ENCODE measurements at regions not wholly inside any gene's neighbourhood (a gene's known extent, or its start where the extent isn't known, plus 50 kb on each side); places are given as distances from the start of the nearest gene placed in this dataset.

DNA sequence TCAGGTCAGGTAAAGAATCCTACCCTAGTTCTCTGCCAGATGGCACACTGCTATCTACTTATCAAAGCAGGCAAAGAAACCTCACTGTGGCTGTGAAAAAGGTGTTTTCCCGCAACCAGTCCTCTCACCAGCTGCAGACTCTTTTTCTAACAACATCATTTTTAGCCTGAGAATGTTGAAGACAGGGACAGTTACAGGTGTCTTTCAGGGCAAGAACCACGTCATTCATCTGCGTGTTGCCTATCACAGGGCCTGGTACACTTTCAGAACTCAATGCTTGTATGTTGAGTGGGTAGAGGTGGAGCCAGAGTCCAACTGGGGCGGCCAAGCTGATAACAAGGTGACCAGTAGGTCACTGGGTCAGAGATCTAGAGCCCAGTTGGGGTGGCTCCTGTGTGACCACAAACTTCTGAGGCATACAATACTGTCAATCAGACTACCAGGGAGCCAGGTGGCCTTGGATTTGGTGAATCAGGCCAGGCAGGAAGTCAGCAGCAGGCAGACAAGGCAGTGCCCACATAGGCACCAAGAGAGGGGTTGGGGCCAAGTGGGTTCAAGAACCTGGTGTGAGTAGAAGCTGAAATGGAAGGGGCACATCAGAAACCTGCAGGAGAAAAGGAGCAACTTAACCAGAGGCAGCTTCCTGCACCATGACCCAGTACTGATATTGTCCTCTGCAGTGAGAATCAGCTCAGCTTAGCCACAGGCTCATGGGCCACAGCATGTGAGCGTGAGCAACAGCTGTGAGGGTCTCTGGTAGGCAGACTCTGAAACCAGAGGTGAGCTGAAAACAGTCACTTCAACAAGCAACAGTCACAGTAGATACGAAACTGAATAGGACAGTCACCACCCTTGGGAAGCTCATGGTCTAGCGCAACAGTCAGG is 123.6 kb downstream of the DTL start:
- no peak for DNase-seq
- no peaks in the 10 kb centered on the region for H3K36me3 ChIP-seq (replicated peaks in 1 of 2; ENCODE audit: control insufficient read depth in 1 of 2, insufficient read depth in 2 of 2, low read length in 1 of 2)
- H3K27ac ChIP-seq (ENCODE audit: low read depth in 2 of 2, low read length in 1 of 2) = no peak overlapping the region
- CTCF ChIA-PET = interaction anchor here (0.8 kb wide), 1 partner anchor 89 kb away, joined by 3 read pairs; no protein-coding TSS in a partner anchor
- no peaks in the 10 kb centered on the region for H3K9me2 ChIP-seq
- POLR2A ChIA-PET = no interaction called here
- H3F3A ChIP-seq (replicated peaks; ENCODE audit: insufficient read depth) = peaks cover 4% of the 10 kb centered on the region
- no peak overlapping the region for H3K4me3 ChIP-seq (ENCODE audit: low read depth in 2 of 2, low read length in 1 of 2)
- peaks cover 6 to 11% of the 10 kb centered on the region in 2 experiments; a peak in 1 of 4 replicates for H3K4me1 ChIP-seq (ENCODE audit: control insufficient read depth in 1 of 2, insufficient read depth in 2 of 2, low read depth in 1 of 2, low read length in 1 of 2)
- no peak overlapping the region for H3K4me2 ChIP-seq
- 95% methylated on average over 7 of the region's 7 CpGs for WGBS (ENCODE audit: low lambda C conversion rate)
- no peaks in the 10 kb centered on the region for H4K20me1 ChIP-seq (ENCODE audit: insufficient read depth)
- H3K27me3 ChIP-seq (ENCODE audit: insufficient read depth) = no peaks in the 10 kb centered on the region
- no peaks in the 10 kb centered on the region for H3K9me3 ChIP-seq
- TF ChIP-seq NFIC (IDR thresholded peaks at IDR 0.05; ENCODE audit: borderline replicate concordance) = no peak
- TF ChIP-seq CHD2 (IDR thresholded peaks at IDR 0.05; ENCODE audit: low read length, partially characterized antibody) = no peak
- no peak for TF ChIP-seq JUND (IDR thresholded peaks at IDR 0.05)
- TF ChIP-seq ELF1 (IDR thresholded peaks at IDR 0.05) = no peak
- TF ChIP-seq NRF1 (IDR thresholded peaks at IDR 0.05; ENCODE audit: low read depth, low read length) = no peak
- TF ChIP-seq FOSL2 (IDR thresholded peaks at IDR 0.05; ENCODE audit: borderline replicate concordance, low read depth) = no peak
- no peak for TF ChIP-seq RXRA (IDR thresholded peaks at IDR 0.05; ENCODE audit: borderline replicate concordance, low read depth)
- TF ChIP-seq SMC3 (IDR thresholded peaks at IDR 0.05; ENCODE audit: low read depth, low read length) = no peak
- TF ChIP-seq EZH2phosphoT487 (IDR thresholded peaks at IDR 0.05; ENCODE audit: borderline replicate concordance, low read depth) = no peak
- no peak for TF ChIP-seq MEF2A (IDR thresholded peaks at IDR 0.05; ENCODE audit: borderline replicate concordance, low read depth)
- TF ChIP-seq EP300 (IDR thresholded peaks at IDR 0.05; ENCODE audit: borderline replicate concordance in 1 of 2, low read depth in 1 of 2, low read length in 1 of 2) = no peak
- no peak for TF ChIP-seq POLR2AphosphoS5 (IDR thresholded peaks at IDR 0.05; ENCODE audit: low read depth, low read length)
- H3K79me2 ChIP-seq (ENCODE audit: insufficient read depth) = no peaks in the 10 kb centered on the region
- H2AFZ ChIP-seq (ENCODE audit: low read depth) = no peak overlapping the region
- no peak overlapping the region for H3K9ac ChIP-seq

DNA sequence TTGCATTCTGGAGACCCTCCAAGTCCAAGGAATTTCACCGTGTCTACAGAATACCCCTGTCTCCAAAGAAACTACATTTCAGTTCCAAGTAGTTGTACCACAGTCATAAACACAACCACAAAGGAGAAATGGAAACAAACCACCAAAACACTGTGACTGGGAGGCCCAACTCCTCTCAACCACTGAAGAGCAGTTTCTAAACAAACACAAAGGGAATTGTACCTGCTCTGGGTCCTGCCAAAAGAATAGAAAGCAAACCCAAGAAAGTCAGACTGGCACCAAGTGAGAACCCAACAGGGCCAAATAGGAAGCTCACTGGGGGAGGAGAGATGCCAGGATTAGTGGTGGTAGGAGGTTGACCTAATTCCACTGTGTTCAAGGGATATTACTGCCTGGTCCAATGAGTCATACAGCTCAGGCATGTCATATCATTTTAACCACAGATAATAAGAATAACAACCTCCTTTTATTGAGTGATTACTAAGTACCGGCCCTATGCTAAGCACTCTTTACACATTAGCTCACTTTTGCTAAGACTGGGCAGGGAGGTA is 123.9 kb upstream of the PPP2R5A start:
- Histone ChIP-seq H3K4me3 (ENCODE audit: low read depth in 2 of 2, low read length in 1 of 2) (no peak overlapping the region), H4K20me1 (ENCODE audit: insufficient read depth) (no peaks in the 10 kb centered on the region), H3K79me2 (ENCODE audit: insufficient read depth) (no peaks in the 10 kb centered on the region), H3K9ac (no peak overlapping the region), H3K27ac (ENCODE audit: low read depth in 2 of 2, low read length in 1 of 2) (peak overlapping the region in 1 of 2 experiments; percentile 49; a peak in 2 of 4 replicates), H3F3A (replicated peaks; ENCODE audit: insufficient read depth) (peaks cover 4% of the 10 kb centered on the region), H3K36me3 (replicated peaks in 1 of 2; ENCODE audit: control insufficient read depth in 1 of 2, insufficient read depth in 2 of 2, low read length in 1 of 2) (no peaks in the 10 kb centered on the region), H3K27me3 (ENCODE audit: insufficient read depth) (no peaks in the 10 kb centered on the region), H3K9me3 (no peaks in the 10 kb centered on the region), H3K9me2 (no peaks in the 10 kb centered on the region), H3K4me2 (peak overlapping the region; percentile 22; the same call in 1 of the 2 replicates), H3K4me1 (ENCODE audit: control insufficient read depth in 1 of 2, insufficient read depth in 2 of 2, low read depth in 1 of 2, low read length in 1 of 2) (peaks cover 6 to 11% of the 10 kb centered on the region in 2 experiments; a peak in 1 of 4 replicates), H2AFZ (ENCODE audit: low read depth) (no peak overlapping the region)
- no peak for DNase-seq
- ChIA-PET POLR2A (no interaction called here), CTCF (interaction anchor here (2.0 kb wide), 1 partner anchor 8 kb away, joined by 6 read pairs; no protein-coding TSS in a partner anchor)
- whole genome bisulfite sequencing (ENCODE audit: low lambda C conversion rate) = 50% methylated on average over 2 of the region's 2 CpGs
- TF ChIP-seq ELF1 (IDR thresholded peaks at IDR 0.05) (no peak), ZBTB33 (IDR thresholded peaks at IDR 0.05; ENCODE audit: borderline replicate concordance, low read depth) (no peak), TAF1 (IDR thresholded peaks at IDR 0.05; ENCODE audit: borderline replicate concordance, low read depth, low read length) (no peak), FOSL2 (IDR thresholded peaks at IDR 0.05; ENCODE audit: borderline replicate concordance, low read depth) (peak; percentile 73; the same call in 1 of the 2 replicates), RCOR1 (IDR thresholded peaks at IDR 0.05; ENCODE audit: low read length) (no peak)
- TF ChIP-seq, protein P1, sequence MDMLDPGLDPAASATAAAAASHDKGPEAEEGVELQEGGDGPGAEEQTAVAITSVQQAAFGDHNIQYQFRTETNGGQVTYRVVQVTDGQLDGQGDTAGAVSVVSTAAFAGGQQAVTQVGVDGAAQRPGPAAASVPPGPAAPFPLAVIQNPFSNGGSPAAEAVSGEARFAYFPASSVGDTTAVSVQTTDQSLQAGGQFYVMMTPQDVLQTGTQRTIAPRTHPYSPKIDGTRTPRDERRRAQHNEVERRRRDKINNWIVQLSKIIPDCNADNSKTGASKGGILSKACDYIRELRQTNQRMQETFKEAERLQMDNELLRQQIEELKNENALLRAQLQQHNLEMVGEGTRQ (IDR thresholded peaks at IDR 0.05; ENCODE audit: borderline replicate concordance, low read depth, low read length) = no peak
- TF ChIP-seq, protein P2, sequence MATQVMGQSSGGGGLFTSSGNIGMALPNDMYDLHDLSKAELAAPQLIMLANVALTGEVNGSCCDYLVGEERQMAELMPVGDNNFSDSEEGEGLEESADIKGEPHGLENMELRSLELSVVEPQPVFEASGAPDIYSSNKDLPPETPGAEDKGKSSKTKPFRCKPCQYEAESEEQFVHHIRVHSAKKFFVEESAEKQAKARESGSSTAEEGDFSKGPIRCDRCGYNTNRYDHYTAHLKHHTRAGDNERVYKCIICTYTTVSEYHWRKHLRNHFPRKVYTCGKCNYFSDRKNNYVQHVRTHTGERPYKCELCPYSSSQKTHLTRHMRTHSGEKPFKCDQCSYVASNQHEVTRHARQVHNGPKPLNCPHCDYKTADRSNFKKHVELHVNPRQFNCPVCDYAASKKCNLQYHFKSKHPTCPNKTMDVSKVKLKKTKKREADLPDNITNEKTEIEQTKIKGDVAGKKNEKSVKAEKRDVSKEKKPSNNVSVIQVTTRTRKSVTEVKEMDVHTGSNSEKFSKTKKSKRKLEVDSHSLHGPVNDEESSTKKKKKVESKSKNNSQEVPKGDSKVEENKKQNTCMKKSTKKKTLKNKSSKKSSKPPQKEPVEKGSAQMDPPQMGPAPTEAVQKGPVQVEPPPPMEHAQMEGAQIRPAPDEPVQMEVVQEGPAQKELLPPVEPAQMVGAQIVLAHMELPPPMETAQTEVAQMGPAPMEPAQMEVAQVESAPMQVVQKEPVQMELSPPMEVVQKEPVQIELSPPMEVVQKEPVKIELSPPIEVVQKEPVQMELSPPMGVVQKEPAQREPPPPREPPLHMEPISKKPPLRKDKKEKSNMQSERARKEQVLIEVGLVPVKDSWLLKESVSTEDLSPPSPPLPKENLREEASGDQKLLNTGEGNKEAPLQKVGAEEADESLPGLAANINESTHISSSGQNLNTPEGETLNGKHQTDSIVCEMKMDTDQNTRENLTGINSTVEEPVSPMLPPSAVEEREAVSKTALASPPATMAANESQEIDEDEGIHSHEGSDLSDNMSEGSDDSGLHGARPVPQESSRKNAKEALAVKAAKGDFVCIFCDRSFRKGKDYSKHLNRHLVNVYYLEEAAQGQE (IDR thresholded peaks at IDR 0.05; ENCODE audit: low read depth, low read length) = no peak
- TF ChIP-seq, protein P3, sequence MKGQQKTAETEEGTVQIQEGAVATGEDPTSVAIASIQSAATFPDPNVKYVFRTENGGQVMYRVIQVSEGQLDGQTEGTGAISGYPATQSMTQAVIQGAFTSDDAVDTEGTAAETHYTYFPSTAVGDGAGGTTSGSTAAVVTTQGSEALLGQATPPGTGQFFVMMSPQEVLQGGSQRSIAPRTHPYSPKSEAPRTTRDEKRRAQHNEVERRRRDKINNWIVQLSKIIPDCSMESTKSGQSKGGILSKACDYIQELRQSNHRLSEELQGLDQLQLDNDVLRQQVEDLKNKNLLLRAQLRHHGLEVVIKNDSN (IDR thresholded peaks at IDR 0.05; ENCODE audit: borderline replicate concordance, low read depth) = no peak

All from SK-N-SH (cell line).